ENCODE measurements at regions not wholly inside any gene's neighbourhood (a gene's known extent, or its start where the extent isn't known, plus 50 kb on each side); places are given as distances from the start of the nearest gene placed in this dataset.
A peak's percentile ranks its signal among the peaks of the same experiment; 100 is the strongest.
"Not testable (repeated sequence)": the region's sequence is repeated elsewhere in the genome, so short reads cannot be mapped to it uniquely, and the experiment has no call there.

- TF ChIP-seq, protein P1, sequence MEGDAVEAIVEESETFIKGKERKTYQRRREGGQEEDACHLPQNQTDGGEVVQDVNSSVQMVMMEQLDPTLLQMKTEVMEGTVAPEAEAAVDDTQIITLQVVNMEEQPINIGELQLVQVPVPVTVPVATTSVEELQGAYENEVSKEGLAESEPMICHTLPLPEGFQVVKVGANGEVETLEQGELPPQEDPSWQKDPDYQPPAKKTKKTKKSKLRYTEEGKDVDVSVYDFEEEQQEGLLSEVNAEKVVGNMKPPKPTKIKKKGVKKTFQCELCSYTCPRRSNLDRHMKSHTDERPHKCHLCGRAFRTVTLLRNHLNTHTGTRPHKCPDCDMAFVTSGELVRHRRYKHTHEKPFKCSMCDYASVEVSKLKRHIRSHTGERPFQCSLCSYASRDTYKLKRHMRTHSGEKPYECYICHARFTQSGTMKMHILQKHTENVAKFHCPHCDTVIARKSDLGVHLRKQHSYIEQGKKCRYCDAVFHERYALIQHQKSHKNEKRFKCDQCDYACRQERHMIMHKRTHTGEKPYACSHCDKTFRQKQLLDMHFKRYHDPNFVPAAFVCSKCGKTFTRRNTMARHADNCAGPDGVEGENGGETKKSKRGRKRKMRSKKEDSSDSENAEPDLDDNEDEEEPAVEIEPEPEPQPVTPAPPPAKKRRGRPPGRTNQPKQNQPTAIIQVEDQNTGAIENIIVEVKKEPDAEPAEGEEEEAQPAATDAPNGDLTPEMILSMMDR (IDR thresholded peaks at IDR 0.05), result no peak
- TF ChIP-seq ZFX (IDR thresholded peaks at IDR 0.05; ENCODE audit: borderline replicate concordance), result no peak
Observed at GRCh38 chr18:1294229-1294628, 389.6 kb downstream of the ADCYAP1 start.

DNA sequence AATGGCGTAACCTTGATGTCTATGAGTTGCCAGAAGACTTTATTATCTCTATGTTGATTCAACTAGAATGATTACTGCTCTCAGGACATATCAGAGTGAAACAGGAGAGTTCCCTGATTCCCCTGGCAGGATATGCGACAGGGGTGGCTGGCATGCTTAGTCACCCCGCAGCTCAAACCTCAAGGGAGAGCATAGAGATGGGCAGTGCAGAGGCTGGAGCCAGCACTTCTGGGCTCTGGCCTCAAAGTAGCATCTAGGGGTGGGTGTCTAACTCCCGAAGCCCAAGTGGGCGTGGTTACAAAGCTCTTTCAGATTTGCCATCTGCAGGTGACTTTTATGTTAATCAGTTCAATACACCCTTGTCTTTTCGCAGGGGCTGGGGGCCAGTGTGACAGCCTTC is 391.6 kb downstream of the ADCYAP1 start:
- H3K27ac ChIP-seq, result no peak overlapping the region
- TF ChIP-seq, protein P1 (IDR thresholded peaks at IDR 0.05), result no peak
- no peak for TF ChIP-seq ZFX (IDR thresholded peaks at IDR 0.05; ENCODE audit: borderline replicate concordance)

More at GRCh38 chr18:1294229-1294628, 389.6 kb downstream of the ADCYAP1 start:
- peak overlapping the region; percentile 88 for H3K27ac ChIP-seq

GRCh38 chr18:1302861-1303260 is 398.2 kb downstream of the ADCYAP1 start:
- TF ChIP-seq, protein P1 (IDR thresholded peaks at IDR 0.05), result no peak
- no peak for TF ChIP-seq ZFX (IDR thresholded peaks at IDR 0.05; ENCODE audit: borderline replicate concordance)
- H3K27ac ChIP-seq, result no peak overlapping the region

- TF ChIP-seq ZFX (IDR thresholded peaks at IDR 0.05; ENCODE audit: borderline replicate concordance), result no peak
- TF ChIP-seq, protein P1 (IDR thresholded peaks at IDR 0.05), result no peak
- no peak overlapping the region for H3K27ac ChIP-seq
Observed at GRCh38 chr18:1304392-1304992, 399.8 kb downstream of the ADCYAP1 start.

- TF ChIP-seq, protein P1 (IDR thresholded peaks at IDR 0.05), result no peak
- no peak for TF ChIP-seq ZFX (IDR thresholded peaks at IDR 0.05; ENCODE audit: borderline replicate concordance)
- H3K27ac ChIP-seq, result no peak overlapping the region
Observed at GRCh38 chr18:1306641-1307040, 402.0 kb downstream of the ADCYAP1 start.

GRCh38 chr18:1308686-1309085 is 404.0 kb downstream of the ADCYAP1 start:
- no peak for TF ChIP-seq ZFX (IDR thresholded peaks at IDR 0.05; ENCODE audit: borderline replicate concordance)
- no peak overlapping the region for H3K27ac ChIP-seq

- TF ChIP-seq, protein P1 (IDR thresholded peaks at IDR 0.05), result no peak
- no peak for TF ChIP-seq ZFX (IDR thresholded peaks at IDR 0.05; ENCODE audit: borderline replicate concordance)
- H3K27ac ChIP-seq, result no peak overlapping the region
Observed at GRCh38 chr18:1311376-1311775, 406.7 kb downstream of the ADCYAP1 start.

GRCh38 chr18:1335345-1335744 is 430.7 kb downstream of the ADCYAP1 start:
- not testable (repeated sequence) for H3K27ac ChIP-seq

Data from 22Rv1 (cell line).